K562 (cell line): ENCODE measurements at regions not wholly inside any gene's neighbourhood (a gene's known extent, or its start where the extent isn't known, plus 50 kb on each side); places are given as distances from the start of the nearest gene placed in this dataset.

ENCODE experiments used
- ARID2 ChIP-seq: fragments of 450-650 bp; IDR thresholded peaks from 2 replicates; pipeline ENCODE4 v1.6.1; 2017; ENCODE audit warnings: antibody characterized with exemption, mild to moderate bottlenecking
- FOXK2 ChIP-seq, 2 experiments: fragments of 450-650 bp; IDR thresholded peaks in 1 of 2; conservative IDR thresholded peaks in 1 of 2; 2 replicates each; pipeline ENCODE4 v1.6.1; 2016; ENCODE audit warnings: low read depth in 2 of 2, mild to moderate bottlenecking in 1 of 2
- FOXP1 ChIP-seq: sonication (generic); formaldehyde crosslinking; IDR thresholded peaks from 2 replicates; pipeline ENCODE4 v1.8.0; 2022; ENCODE audit warnings: mild to moderate bottlenecking, missing genetic modification reagents
- NONO ChIP-seq, 2 experiments: fragments of 200-400 bp in 1 of 2; fragments of 450-650 bp in 1 of 2; formaldehyde crosslinking in 1 of 2; IDR thresholded peaks; 2 replicates each; pipeline ENCODE4 v1.6.1; 2017; ENCODE audit warnings: low read depth in 2 of 2, mild to moderate bottlenecking in 2 of 2, moderate library complexity in 2 of 2, low read length in 1 of 2
- TAF1 ChIP-seq: IDR thresholded peaks from 2 replicates; pipeline ENCODE4 v1.6.1; 2011; ENCODE audit warnings: mild to moderate bottlenecking, low read length, moderate library complexity; ENCODE audit not compliant: insufficient read depth, control insufficient read depth, severe bottlenecking; ENCODE audit errors: extremely low read depth
- TCF7 ChIP-seq: sonication (generic); IDR thresholded peaks from 2 replicates; pipeline ENCODE4 v1.6.1; 2016; ENCODE audit warnings: antibody characterized with exemption, borderline replicate concordance
- ZFX ChIP-seq: sonication (generic); formaldehyde crosslinking; IDR thresholded peaks from 2 replicates; pipeline ENCODE4 v1.8.0; 2022; ENCODE audit warnings: mild to moderate bottlenecking, missing genetic modification reagents, moderate library complexity
- ZNF24 ChIP-seq: fragments of 450-650 bp; IDR thresholded peaks from 2 replicates; pipeline ENCODE4 v1.6.1; 2016
- ZNF699 ChIP-seq: fragments of 250-450 bp; sonication (Bioruptor Pico); IDR thresholded peaks from 2 replicates; pipeline ENCODE4 v1.8.0; 2021; ENCODE audit warnings: mild to moderate bottlenecking, moderate library complexity; ENCODE audit not compliant: insufficient replicate concordance
- TF ChIP-seq, protein P1 (sequence below), 3 experiments: IDR thresholded peaks in 2 of 3; conservative IDR thresholded peaks in 1 of 3; 2 replicates each; pipeline ENCODE4 v1.5.1; 2011 to 2012; ENCODE audit warnings: low read length in 3 of 3, mild to moderate bottlenecking in 3 of 3, control low read depth in 2 of 3, improper control_type of control experiment in 1 of 3, inconsistent platforms in 1 of 3, low read depth in 1 of 3, mixed read lengths in 1 of 3, moderate library complexity in 1 of 3; ENCODE audit not compliant: insufficient read depth in 2 of 3
- TF ChIP-seq, protein P2 (sequence below): fragments of 450-650 bp; IDR thresholded peaks from 2 replicates; pipeline ENCODE4 v1.6.1; 2016

DNA sequence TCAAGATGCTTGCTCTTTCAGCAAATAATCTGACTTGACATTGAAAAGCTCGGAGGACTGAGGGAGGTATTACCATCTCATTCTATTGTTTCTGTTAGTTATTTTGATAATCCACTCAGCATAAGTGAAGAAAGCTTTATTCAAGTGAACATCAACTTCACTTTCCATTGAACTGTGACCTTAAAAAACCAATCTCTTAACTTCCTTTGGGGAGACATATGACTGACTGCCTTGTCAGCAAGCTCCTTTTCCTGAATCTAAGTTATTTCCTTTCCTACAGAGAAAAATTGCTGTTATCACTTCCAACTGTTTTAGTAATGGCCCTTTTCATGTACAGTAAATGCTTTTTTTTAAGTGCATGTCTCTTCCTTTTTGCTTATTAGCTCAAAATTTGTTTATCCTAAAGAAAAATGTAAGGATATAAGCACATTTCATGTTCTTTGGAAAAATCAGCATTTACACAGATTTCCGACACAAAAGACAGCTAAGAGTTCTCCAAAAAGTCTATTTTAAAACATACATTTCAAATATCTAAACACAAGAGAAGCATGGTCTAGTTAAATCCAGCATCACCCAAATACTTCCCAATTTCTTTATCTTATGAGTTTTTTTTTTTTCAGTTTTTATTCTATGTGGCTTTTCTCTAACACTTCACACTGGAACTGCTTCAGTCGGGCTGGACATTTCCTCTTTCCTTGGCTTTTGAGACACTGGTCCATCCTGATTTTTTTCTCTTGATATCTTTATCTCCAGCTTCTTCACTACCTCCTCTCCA lies 117.9 kb upstream of the DAB2 start:
- TF ChIP-seq TCF7 (no peak), ARID2 (no peak), ZNF699 (CRISPR knock-in tag) (no peak), NONO (IDR thresholded peaks at IDR 0.05; ENCODE audit: low read depth in 2 of 2, low read length in 1 of 2) (no peak), ZNF24 (no peak), FOXK2 (conservative IDR thresholded peaks at IDR 0.05 in 1 of 2, IDR thresholded peaks at IDR 0.05 in 1 of 2; ENCODE audit: low read depth in 2 of 2) (no peak), ZFX (CRISPR knock-in tag) (no peak), TAF1 (no peak), FOXP1 (CRISPR knock-in tag) (no peak)
- TF ChIP-seq, protein P1, sequence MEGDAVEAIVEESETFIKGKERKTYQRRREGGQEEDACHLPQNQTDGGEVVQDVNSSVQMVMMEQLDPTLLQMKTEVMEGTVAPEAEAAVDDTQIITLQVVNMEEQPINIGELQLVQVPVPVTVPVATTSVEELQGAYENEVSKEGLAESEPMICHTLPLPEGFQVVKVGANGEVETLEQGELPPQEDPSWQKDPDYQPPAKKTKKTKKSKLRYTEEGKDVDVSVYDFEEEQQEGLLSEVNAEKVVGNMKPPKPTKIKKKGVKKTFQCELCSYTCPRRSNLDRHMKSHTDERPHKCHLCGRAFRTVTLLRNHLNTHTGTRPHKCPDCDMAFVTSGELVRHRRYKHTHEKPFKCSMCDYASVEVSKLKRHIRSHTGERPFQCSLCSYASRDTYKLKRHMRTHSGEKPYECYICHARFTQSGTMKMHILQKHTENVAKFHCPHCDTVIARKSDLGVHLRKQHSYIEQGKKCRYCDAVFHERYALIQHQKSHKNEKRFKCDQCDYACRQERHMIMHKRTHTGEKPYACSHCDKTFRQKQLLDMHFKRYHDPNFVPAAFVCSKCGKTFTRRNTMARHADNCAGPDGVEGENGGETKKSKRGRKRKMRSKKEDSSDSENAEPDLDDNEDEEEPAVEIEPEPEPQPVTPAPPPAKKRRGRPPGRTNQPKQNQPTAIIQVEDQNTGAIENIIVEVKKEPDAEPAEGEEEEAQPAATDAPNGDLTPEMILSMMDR (IDR thresholded peaks at IDR 0.05 in 2 of 3, conservative IDR thresholded peaks at IDR 0.05 in 1 of 3; ENCODE audit: insufficient read depth in 2 of 3, low read depth in 1 of 3, low read length in 3 of 3) = no peak
- TF ChIP-seq, protein P2, sequence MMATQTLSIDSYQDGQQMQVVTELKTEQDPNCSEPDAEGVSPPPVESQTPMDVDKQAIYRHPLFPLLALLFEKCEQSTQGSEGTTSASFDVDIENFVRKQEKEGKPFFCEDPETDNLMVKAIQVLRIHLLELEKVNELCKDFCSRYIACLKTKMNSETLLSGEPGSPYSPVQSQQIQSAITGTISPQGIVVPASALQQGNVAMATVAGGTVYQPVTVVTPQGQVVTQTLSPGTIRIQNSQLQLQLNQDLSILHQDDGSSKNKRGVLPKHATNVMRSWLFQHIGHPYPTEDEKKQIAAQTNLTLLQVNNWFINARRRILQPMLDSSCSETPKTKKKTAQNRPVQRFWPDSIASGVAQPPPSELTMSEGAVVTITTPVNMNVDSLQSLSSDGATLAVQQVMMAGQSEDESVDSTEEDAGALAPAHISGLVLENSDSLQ = no peak
